Gastrocnemius medialis (tissue), 4 donors: ENCODE measurements at regions not wholly inside any gene's neighbourhood (a gene's known extent, or its start where the extent isn't known, plus 50 kb on each side); places are given as distances from the start of the nearest gene placed in this dataset.

Experiments used
- CTCF ChIP-seq, 5 experiments: fragments of 450-650 bp in 3 of 5; fragments of 200-600 bp in 2 of 5; sonication (generic) in 2 of 5; IDR thresholded peaks in 4 of 5; conservative IDR thresholded peaks in 1 of 5; 1 replicate in 4 of 5; 2 replicates in 1 of 5; pipeline ENCODE4 v1.5.1; 2016 to 2019; ENCODE audit warnings: antibody characterized with exemption in 5 of 5, mild to moderate bottlenecking in 3 of 5, moderate library complexity in 3 of 5
- POLR2A ChIP-seq, 2 donors: fragments of 450-650 bp; IDR thresholded peaks; one replicate each; pipeline ENCODE4 v1.6.1; 2017; ENCODE audit warnings: antibody characterized with exemption in 2 of 2, mild to moderate bottlenecking in 2 of 2, moderate library complexity in 2 of 2

- TF ChIP-seq POLR2A (IDR thresholded peaks at IDR 0.05) (no peak), CTCF (IDR thresholded peaks at IDR 0.05 in 4 of 5, conservative IDR thresholded peaks at IDR 0.05 in 1 of 5) (no peak)
These were observed 482.8 kb downstream of the TBC1D22A start for GRCh38 chr22:47245286-47245685.
